DND-41 (cell line): ENCODE measurements at regions not wholly inside any gene's neighbourhood (a gene's known extent, or its start where the extent isn't known, plus 50 kb on each side); places are given as distances from the start of the nearest gene placed in this dataset.

Experiments
- EZH2 ChIP-seq: IDR thresholded peaks from 3 replicates; pipeline ENCODE4 v1.6.1; 2012; ENCODE audit warnings: borderline replicate concordance, low read depth, mild to moderate bottlenecking, moderate library complexity, low read length, inconsistent platforms; ENCODE audit not compliant: severe bottlenecking
- TF ChIP-seq, protein P1 (sequence below): IDR thresholded peaks from 2 replicates; pipeline ENCODE4 v1.5.1; 2012; ENCODE audit warnings: borderline replicate concordance, low read length, moderate library complexity, mild to moderate bottlenecking; ENCODE audit not compliant: poor library complexity, severe bottlenecking; ENCODE audit errors: extremely low read depth

GRCh38 chr11:111006227-111006626, 239.3 kb upstream of the POU2AF2 start:
- TF ChIP-seq, protein P1, sequence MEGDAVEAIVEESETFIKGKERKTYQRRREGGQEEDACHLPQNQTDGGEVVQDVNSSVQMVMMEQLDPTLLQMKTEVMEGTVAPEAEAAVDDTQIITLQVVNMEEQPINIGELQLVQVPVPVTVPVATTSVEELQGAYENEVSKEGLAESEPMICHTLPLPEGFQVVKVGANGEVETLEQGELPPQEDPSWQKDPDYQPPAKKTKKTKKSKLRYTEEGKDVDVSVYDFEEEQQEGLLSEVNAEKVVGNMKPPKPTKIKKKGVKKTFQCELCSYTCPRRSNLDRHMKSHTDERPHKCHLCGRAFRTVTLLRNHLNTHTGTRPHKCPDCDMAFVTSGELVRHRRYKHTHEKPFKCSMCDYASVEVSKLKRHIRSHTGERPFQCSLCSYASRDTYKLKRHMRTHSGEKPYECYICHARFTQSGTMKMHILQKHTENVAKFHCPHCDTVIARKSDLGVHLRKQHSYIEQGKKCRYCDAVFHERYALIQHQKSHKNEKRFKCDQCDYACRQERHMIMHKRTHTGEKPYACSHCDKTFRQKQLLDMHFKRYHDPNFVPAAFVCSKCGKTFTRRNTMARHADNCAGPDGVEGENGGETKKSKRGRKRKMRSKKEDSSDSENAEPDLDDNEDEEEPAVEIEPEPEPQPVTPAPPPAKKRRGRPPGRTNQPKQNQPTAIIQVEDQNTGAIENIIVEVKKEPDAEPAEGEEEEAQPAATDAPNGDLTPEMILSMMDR, result no peak
- TF ChIP-seq EZH2, result no peak
